Stimulated activated CD4-positive, alpha-beta T cell treated with anti-CD3 and anti-CD28 coated beads, Interleukin-4, amount 100 ng/mL, for 24 hours (primary cell): ENCODE measurements at regions not wholly inside any gene's neighbourhood (a gene's known extent, or its start where the extent isn't known, plus 50 kb on each side); places are given as distances from the start of the nearest gene placed in this dataset.
A peak's percentile ranks its signal among the peaks of the same experiment; 100 is the strongest.
"Not testable (repeated sequence)": the region's sequence is repeated elsewhere in the genome, so short reads cannot be mapped to it uniquely, and the experiment has no call there.

Experiments
- DNase-seq: peaks from one replicate; pipeline ENCODE4 v3.0.0-alpha.2; 2020

DNA sequence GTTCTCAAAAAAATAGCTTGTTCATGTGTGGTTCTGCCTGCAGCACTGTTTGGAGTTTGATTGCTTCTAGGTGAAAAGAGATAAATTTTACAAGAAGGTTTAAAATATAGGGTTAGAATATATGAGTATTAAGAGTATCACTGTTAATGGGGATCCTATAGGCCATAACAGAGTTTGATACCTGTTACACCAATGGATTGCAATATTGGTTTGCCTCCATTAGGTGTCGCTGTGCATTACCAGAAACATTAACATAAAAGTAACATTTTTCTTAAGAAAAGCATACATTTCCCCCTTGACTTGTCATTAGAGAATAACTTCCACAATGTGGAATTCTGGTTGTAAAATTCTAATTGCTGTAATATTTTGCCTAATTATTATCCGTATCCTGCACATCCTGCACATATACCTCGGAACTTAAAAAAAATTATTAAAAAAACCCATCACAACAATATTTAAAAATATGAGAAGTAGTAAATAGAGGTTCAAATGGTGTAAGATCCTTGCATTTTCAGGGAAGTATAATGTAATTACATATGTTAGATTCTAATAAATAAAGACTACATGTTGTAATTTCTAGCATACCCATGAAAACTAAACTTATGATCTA lies 63.0 kb downstream of the CYP4A11 start:
- DNase-seq = peak; percentile 16

GRCh38 chr1:46876093-46876492 lies 65.2 kb downstream of the CYP4A11 start:
- DNase-seq = not testable (repeated sequence)
